Hepatocyte (in vitro differentiated cells): ENCODE measurements at regions not wholly inside any gene's neighbourhood (a gene's known extent, or its start where the extent isn't known, plus 50 kb on each side); places are given as distances from the start of the nearest gene placed in this dataset.

Source experiments
- DNase-seq: peaks from one replicate; pipeline ENCODE4 v3.0.0-alpha.2; 2016; ENCODE audit warnings: low spot score
- H2AFZ ChIP-seq: fragments of 200-600 bp; sonication (generic); 2 replicates; pipeline ENCODE4 v1.6.0; 2016; ENCODE audit warnings: antibody characterized with exemption, mild to moderate bottlenecking
- H3K27ac ChIP-seq: fragments of 200-600 bp; sonication (generic); 2 replicates; pipeline ENCODE4 v1.5.1; 2016; ENCODE audit warnings: mild to moderate bottlenecking
- H3K27me3 ChIP-seq: fragments of 200-600 bp; sonication (generic); 2 replicates; pipeline ENCODE4 v1.6.1; 2016
- H3K36me3 ChIP-seq: fragments of 200-600 bp; sonication (generic); replicated peaks from 2 replicates; pipeline ENCODE4 v1.5.1; 2016; ENCODE audit warnings: low read depth; ENCODE audit not compliant: insufficient read depth
- H3K4me1 ChIP-seq: fragments of 200-600 bp; sonication (generic); 2 replicates; pipeline ENCODE4 v1.5.1; 2016; ENCODE audit warnings: mild to moderate bottlenecking, moderate library complexity; ENCODE audit not compliant: insufficient read depth
- H3K4me2 ChIP-seq: fragments of 200-600 bp; sonication (generic); 2 replicates; pipeline ENCODE4 v1.6.0; 2016
- H3K4me3 ChIP-seq: fragments of 200-600 bp; sonication (generic); 2 replicates; pipeline ENCODE4 v1.5.1; 2016; ENCODE audit warnings: mild to moderate bottlenecking
- H3K79me2 ChIP-seq: fragments of 200-600 bp; sonication (generic); 2 replicates; pipeline ENCODE4 v1.6.0; 2017; ENCODE audit warnings: mild to moderate bottlenecking
- H3K9me2 ChIP-seq: fragments of 200-600 bp; sonication (generic); replicated peaks from 2 replicates; pipeline ENCODE4 v1.6.0; 2017; ENCODE audit warnings: mild to moderate bottlenecking; ENCODE audit not compliant: insufficient read depth
- H3K9me3 ChIP-seq: fragments of 200-600 bp; sonication (generic); 2 replicates; pipeline ENCODE4 v1.5.1; 2016; ENCODE audit warnings: low read depth, mild to moderate bottlenecking
- H4K20me1 ChIP-seq: fragments of 200-600 bp; sonication (generic); 2 replicates; pipeline ENCODE4 v1.6.0; 2016; ENCODE audit warnings: mild to moderate bottlenecking; ENCODE audit not compliant: insufficient read depth, poor library complexity, severe bottlenecking
- EZH2 ChIP-seq: fragments of 200-600 bp; sonication (generic); IDR thresholded peaks from 2 replicates; pipeline ENCODE4 v1.6.1; 2016; ENCODE audit warnings: antibody characterized with exemption, mild to moderate bottlenecking, borderline replicate concordance
- EZH2phosphoT487 ChIP-seq: fragments of 200-600 bp; sonication (generic); IDR thresholded peaks from one replicate; pipeline ENCODE4 v1.6.1; 2018; ENCODE audit warnings: antibody characterized with exemption, mild to moderate bottlenecking, low read depth, moderate library complexity; ENCODE audit not compliant: unreplicated experiment, severe bottlenecking
- WGBS: methylation state at CpG from one replicate; pipeline ENCODE4 v1.1.6; 2016; ENCODE audit warnings: low lambda C conversion rate; ENCODE audit errors: missing lambda C conversion rate; 5-methylcytosine and 5-hydroxymethylcytosine counted together
- TF ChIP-seq, protein P1 (sequence below): fragments of 200-600 bp; sonication (generic); IDR thresholded peaks from 2 replicates; pipeline ENCODE4 v1.5.1; 2016; ENCODE audit warnings: antibody characterized with exemption, mild to moderate bottlenecking; ENCODE audit not compliant: poor library complexity

DNA sequence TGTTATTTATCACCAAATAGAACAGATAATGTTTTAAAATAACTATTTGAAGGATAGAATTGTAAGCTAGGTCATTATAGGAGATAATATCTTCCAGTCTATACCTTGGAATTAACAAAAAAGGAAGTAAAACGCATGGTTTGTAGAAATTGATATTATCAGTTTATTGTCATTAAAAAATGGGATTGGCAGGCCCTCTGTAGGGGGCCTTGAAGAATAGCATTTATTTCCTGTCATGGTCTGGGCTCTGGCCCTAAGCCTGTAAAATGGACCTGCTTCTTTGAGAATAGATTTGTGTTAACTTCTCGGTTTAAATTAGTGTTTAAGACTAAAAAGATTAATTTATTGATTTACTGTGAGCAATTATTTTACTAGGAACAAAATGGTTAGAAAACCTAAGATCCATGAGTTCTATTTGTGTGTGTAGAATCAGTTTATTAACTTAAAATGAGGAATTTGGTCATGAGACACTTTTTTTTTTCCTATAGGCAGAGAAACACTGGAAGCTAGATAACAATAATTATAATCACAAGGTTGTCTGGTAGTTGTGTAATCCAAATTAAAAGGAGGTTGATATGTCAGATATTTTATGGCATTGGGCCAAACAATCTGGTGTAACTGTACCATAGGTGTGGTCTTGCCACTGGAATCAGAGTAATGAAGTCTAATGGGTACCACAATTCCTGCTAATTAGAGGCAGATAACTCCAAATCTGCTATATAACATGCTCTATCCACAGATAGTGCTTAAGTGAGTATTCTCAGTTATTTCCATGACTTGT lies 197.4 kb upstream of the FOXP2 start:
- H4K20me1 ChIP-seq, result no peaks in the 10 kb centered on the region
- H2AFZ ChIP-seq, result no peak overlapping the region
- H3K27ac ChIP-seq, result no peak overlapping the region
- H3K9me2 ChIP-seq, result no peaks in the 10 kb centered on the region
- no peaks in the 10 kb centered on the region for H3K4me1 ChIP-seq
- 55% methylated on average over 2 of the region's 2 CpGs for WGBS
- no peaks in the 10 kb centered on the region for H3K9me3 ChIP-seq
- H3K79me2 ChIP-seq, result no peaks in the 10 kb centered on the region
- H3K27me3 ChIP-seq, result no peaks in the 10 kb centered on the region
- no peak for DNase-seq
- no peaks in the 10 kb centered on the region for H3K36me3 ChIP-seq
- TF ChIP-seq, protein P1, sequence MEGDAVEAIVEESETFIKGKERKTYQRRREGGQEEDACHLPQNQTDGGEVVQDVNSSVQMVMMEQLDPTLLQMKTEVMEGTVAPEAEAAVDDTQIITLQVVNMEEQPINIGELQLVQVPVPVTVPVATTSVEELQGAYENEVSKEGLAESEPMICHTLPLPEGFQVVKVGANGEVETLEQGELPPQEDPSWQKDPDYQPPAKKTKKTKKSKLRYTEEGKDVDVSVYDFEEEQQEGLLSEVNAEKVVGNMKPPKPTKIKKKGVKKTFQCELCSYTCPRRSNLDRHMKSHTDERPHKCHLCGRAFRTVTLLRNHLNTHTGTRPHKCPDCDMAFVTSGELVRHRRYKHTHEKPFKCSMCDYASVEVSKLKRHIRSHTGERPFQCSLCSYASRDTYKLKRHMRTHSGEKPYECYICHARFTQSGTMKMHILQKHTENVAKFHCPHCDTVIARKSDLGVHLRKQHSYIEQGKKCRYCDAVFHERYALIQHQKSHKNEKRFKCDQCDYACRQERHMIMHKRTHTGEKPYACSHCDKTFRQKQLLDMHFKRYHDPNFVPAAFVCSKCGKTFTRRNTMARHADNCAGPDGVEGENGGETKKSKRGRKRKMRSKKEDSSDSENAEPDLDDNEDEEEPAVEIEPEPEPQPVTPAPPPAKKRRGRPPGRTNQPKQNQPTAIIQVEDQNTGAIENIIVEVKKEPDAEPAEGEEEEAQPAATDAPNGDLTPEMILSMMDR, result no peak
- TF ChIP-seq EZH2, result no peak
- TF ChIP-seq EZH2phosphoT487, result no peak
- H3K4me2 ChIP-seq, result no peak overlapping the region
- H3K4me3 ChIP-seq, result no peak overlapping the region

DNA sequence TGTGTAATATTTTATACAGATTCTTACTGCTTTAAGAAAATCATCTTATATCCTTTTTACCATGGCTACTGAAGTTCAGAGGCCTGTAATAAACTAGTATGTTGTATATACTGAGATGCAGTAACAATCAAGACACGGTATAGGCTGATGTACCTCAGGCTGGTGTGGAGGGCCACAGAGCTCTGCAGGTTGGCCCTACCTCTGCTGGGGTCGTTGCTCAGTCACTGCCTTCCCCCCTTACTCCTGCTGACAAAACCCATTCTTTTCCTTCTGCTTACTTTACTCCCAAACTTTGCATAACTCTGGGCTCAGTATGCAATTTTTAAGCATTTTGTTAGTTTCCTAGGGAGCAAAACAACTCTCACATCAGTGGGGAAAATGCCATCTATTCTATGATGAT lies 200.1 kb upstream of the FOXP2 start:
- no peaks in the 10 kb centered on the region for H3K9me3 ChIP-seq
- H3K27me3 ChIP-seq, result no peaks in the 10 kb centered on the region
- H3K9me2 ChIP-seq, result no peaks in the 10 kb centered on the region
- H2AFZ ChIP-seq, result no peak overlapping the region
- WGBS, result 44% methylated on average over 2 of the region's 2 CpGs
- no peak overlapping the region for H3K27ac ChIP-seq
- H3K4me1 ChIP-seq, result no peaks in the 10 kb centered on the region
- no peak overlapping the region for H3K4me3 ChIP-seq
- no peak overlapping the region for H3K4me2 ChIP-seq
- TF ChIP-seq EZH2phosphoT487 (no peak), EZH2 (no peak)
- TF ChIP-seq, protein P1, result no peak
- no peaks in the 10 kb centered on the region for H3K79me2 ChIP-seq
- no peaks in the 10 kb centered on the region for H3K36me3 ChIP-seq
- H4K20me1 ChIP-seq, result no peaks in the 10 kb centered on the region
- DNase-seq, result no peak

DNA sequence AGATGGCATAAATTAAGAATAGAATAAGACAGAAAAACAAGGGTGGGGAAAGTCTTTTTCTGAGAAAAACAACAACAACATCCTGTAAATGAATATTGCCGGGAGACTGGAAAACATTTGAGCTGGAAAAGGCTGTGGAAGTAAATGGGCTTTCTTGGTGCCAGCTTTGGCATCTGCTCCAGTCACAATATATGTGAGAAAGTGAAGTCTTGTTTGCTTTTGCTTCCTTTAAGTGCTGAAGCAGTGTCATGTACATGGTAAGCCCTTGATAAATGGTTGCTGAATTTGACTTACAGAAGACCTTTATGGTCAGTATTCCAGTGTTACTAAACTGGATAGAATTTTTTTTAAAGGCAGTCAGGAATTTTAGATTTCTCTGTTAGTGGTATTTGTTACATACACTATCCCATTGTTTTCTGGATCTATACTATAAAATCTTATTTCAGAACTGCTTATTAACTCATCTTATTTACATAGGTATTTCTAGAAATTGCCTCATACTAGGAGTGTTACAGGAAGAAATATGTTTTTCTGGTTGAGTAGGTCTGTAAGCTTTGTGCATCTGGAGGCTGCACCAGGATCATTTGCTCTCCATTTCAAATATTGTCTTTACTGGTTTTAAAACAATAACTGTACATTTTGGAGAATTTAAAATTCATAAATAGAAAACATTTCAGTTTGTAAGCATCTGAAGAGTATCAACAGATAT lies 201.7 kb upstream of the FOXP2 start:
- Histone ChIP-seq H4K20me1 (no peaks in the 10 kb centered on the region), H3K9me3 (no peaks in the 10 kb centered on the region), H3K4me2 (no peak overlapping the region), H3K27me3 (no peaks in the 10 kb centered on the region), H2AFZ (no peak overlapping the region), H3K27ac (no peak overlapping the region), H3K4me3 (no peak overlapping the region), H3K4me1 (no peaks in the 10 kb centered on the region), H3K36me3 (no peaks in the 10 kb centered on the region), H3K79me2 (no peaks in the 10 kb centered on the region), H3K9me2 (no peaks in the 10 kb centered on the region)
- WGBS, result 92% methylated on average over 1 of the region's 1 CpG
- DNase-seq, result no peak
- no peak for TF ChIP-seq EZH2phosphoT487
- TF ChIP-seq, protein P1, result no peak
- TF ChIP-seq EZH2, result no peak
